A549 (cell line): ENCODE measurements at regions not wholly inside any gene's neighbourhood (a gene's known extent, or its start where the extent isn't known, plus 50 kb on each side); places are given as distances from the start of the nearest gene placed in this dataset.

ENCODE experiments used
- ATAC-seq, 2 experiments: fragments of 200-7000 bp in 1 of 2; fragments of >200 bp in 1 of 2; cut with Nextera tagmentation in 1 of 2; cut with Tn5 transposase in 1 of 2; 3 replicates each; pipeline versions ENCODE4 v1.8.0 to v1.9.1; 2018 to 2020; ENCODE audit warnings: mild to moderate bottlenecking in 1 of 2, moderate library complexity in 1 of 2
- CTCF ChIA-PET: fragments of 300-600 bp; sonication (Branson Sonifier 250); formaldehyde crosslinking; extraction: SDS; loops from one replicate; lab custom pipeline; 2021; ENCODE audit warnings: antibody characterized with exemption, inconsistent platforms; lab: Yijun Ruan, JAX
- POLR2A ChIA-PET: fragments of 350-600 bp; formaldehyde crosslinking; extraction: SDS; loops from one replicate; lab custom pipeline; 2021; ENCODE audit warnings: antibody characterized with exemption, inconsistent platforms; lab: Yijun Ruan, JAX
- DNase-seq, 2 experiments: peaks; one replicate each; pipeline versions ENCODE4 v3.0.0 to v3.0.0-alpha.2; 2011 to 2016; ENCODE audit warnings: low read depth in 1 of 2, low spot score in 1 of 2
- FAIRE-seq: peaks from 2 replicates; lab custom pipeline; 2011; peaks lifted over from hg19 to GRCh38; lab: Jason Lieb, UNC
- H3K27ac ChIP-seq, 2 experiments: fragments of >200 bp; sonication (Bioruptor Twin); formaldehyde crosslinking; 3 replicates each; pipeline ENCODE4 v1.5.1; 2016 to 2017
- H3K4me1 ChIP-seq: fragments of >200 bp; sonication (Bioruptor Twin); formaldehyde crosslinking; 3 replicates; pipeline ENCODE4 v1.6.1; 2016
- H3K4me2 ChIP-seq: fragments of >200 bp; sonication (Bioruptor Twin); formaldehyde crosslinking; 3 replicates; pipeline ENCODE4 v1.6.1; 2016
- H3K4me3 ChIP-seq: fragments of >200 bp; sonication (Bioruptor Twin); formaldehyde crosslinking; 3 replicates; pipeline ENCODE4 v1.5.1; 2016
- H3K9me3 ChIP-seq: fragments of >200 bp; sonication (Bioruptor Twin); formaldehyde crosslinking; 3 replicates; pipeline ENCODE4 v1.6.1; 2016
- BHLHE40 ChIP-seq: IDR thresholded peaks from 2 replicates; pipeline ENCODE4 v1.6.1; 2012; ENCODE audit warnings: low read depth, low read length, inconsistent platforms
- CEBPB ChIP-seq, 2 experiments: fragments of >200 bp in 1 of 2; sonication (Bioruptor Twin) in 1 of 2; formaldehyde crosslinking in 1 of 2; IDR thresholded peaks; 2 replicates each; pipeline ENCODE4 v1.6.1; 2012 to 2016
- CHD2 ChIP-seq: fragments of 150-350 bp; IDR thresholded peaks from 2 replicates; pipeline ENCODE4 v1.6.1; 2014; ENCODE audit warnings: low read length; ENCODE audit not compliant: partially characterized antibody
- CTCF ChIP-seq: fragments of >200 bp; sonication (Bioruptor Twin); formaldehyde crosslinking; IDR thresholded peaks from 3 replicates; pipeline ENCODE4 v1.5.1; 2016
- EHMT2 ChIP-seq: fragments of 200-600 bp; sonication (generic); IDR thresholded peaks from 2 replicates; pipeline ENCODE4 v1.6.1; 2016; ENCODE audit warnings: antibody characterized with exemption, low read depth, mild to moderate bottlenecking, moderate library complexity
- ELK1 ChIP-seq: fragments of 150-350 bp; IDR thresholded peaks from 2 replicates; pipeline ENCODE4 v1.6.1; 2014; ENCODE audit warnings: low read depth, mild to moderate bottlenecking, low read length
- ESRRA ChIP-seq: fragments of 150-350 bp; IDR thresholded peaks from 2 replicates; pipeline ENCODE4 v1.6.1; 2014; ENCODE audit warnings: mild to moderate bottlenecking, low read length, borderline replicate concordance
- HDAC2 ChIP-seq: fragments of 200-600 bp; sonication (generic); IDR thresholded peaks from 2 replicates; pipeline ENCODE4 v1.6.1; 2016
- HMGXB4 ChIP-seq: fragments of 250-450 bp; sonication (Bioruptor Pico); IDR thresholded peaks from 2 replicates; pipeline ENCODE4 v1.5.0; 2021; ENCODE audit warnings: mild to moderate bottlenecking, moderate library complexity, borderline replicate concordance
- HOXB13 ChIP-seq: fragments of 250-450 bp; sonication (Bioruptor Pico); IDR thresholded peaks from 2 replicates; pipeline ENCODE4 v1.5.0; 2020; ENCODE audit warnings: low read depth, mild to moderate bottlenecking, moderate library complexity
- JUN ChIP-seq, 2 experiments: fragments of >200 bp; sonication (Bioruptor Twin); formaldehyde crosslinking; IDR thresholded peaks; 2 replicates in 1 of 2; 3 replicates in 1 of 2; pipeline ENCODE4 v1.6.1; 2016 to 2017
- JUNB ChIP-seq: fragments of >200 bp; sonication (Bioruptor Twin); formaldehyde crosslinking; IDR thresholded peaks from 2 replicates; pipeline ENCODE4 v1.6.1; 2016
- MAFK ChIP-seq: fragments of 450-650 bp; IDR thresholded peaks from 2 replicates; pipeline ENCODE4 v1.6.1; 2014; ENCODE audit not compliant: partially characterized antibody
- MAZ ChIP-seq: fragments of 150-350 bp; IDR thresholded peaks from 2 replicates; pipeline ENCODE4 v1.6.1; 2014; ENCODE audit warnings: antibody characterized with exemption, low read depth, low read length, borderline replicate concordance
- NFE2L2 ChIP-seq: fragments of 150-350 bp; conservative IDR thresholded peaks from 2 replicates; pipeline ENCODE4 v1.6.1; 2014; ENCODE audit warnings: low read length
- PBX3 ChIP-seq: IDR thresholded peaks from 2 replicates; pipeline ENCODE4 v1.6.1; 2012
- POLR2A ChIP-seq: IDR thresholded peaks from 2 replicates; pipeline ENCODE4 v1.6.1; 2012; ENCODE audit warnings: mild to moderate bottlenecking, low read length
- POLR2AphosphoS2 ChIP-seq: conservative IDR thresholded peaks from 2 replicates; pipeline ENCODE4 v1.6.1; 2012; ENCODE audit warnings: low read length, improper control_type of control experiment, inconsistent platforms
- RAD21 ChIP-seq, 2 experiments: fragments of >200 bp in 1 of 2; sonication (Bioruptor Twin) in 1 of 2; formaldehyde crosslinking in 1 of 2; IDR thresholded peaks in 1 of 2; conservative IDR thresholded peaks in 1 of 2; 2 replicates in 1 of 2; 3 replicates in 1 of 2; pipeline ENCODE4 v1.6.1; 2012 to 2018; ENCODE audit warnings: inconsistent platforms in 1 of 2
- RARB ChIP-seq: fragments of 250-450 bp; sonication (Bioruptor Pico); IDR thresholded peaks from 2 replicates; pipeline ENCODE4 v1.8.0; 2021; ENCODE audit warnings: mild to moderate bottlenecking, moderate library complexity
- RNF2 ChIP-seq: fragments of 200-600 bp; sonication (generic); IDR thresholded peaks from 2 replicates; pipeline ENCODE4 v1.6.1; 2016; ENCODE audit warnings: low read depth, mild to moderate bottlenecking, antibody characterized with exemption, moderate library complexity, borderline replicate concordance
- SMC3 ChIP-seq: fragments of >200 bp; sonication (Bioruptor Twin); formaldehyde crosslinking; IDR thresholded peaks from 3 replicates; pipeline ENCODE4 v1.6.1; 2018; ENCODE audit warnings: inconsistent platforms
- SREBF2 ChIP-seq: fragments of 450-650 bp; IDR thresholded peaks from 2 replicates; pipeline ENCODE4 v1.6.1; 2014; ENCODE audit warnings: mild to moderate bottlenecking, moderate library complexity
- TFCP2L1 ChIP-seq: fragments of 250-450 bp; sonication (Bioruptor Pico); IDR thresholded peaks from 2 replicates; pipeline ENCODE4 v1.5.0; 2021; ENCODE audit warnings: mild to moderate bottlenecking
- TP53 ChIP-seq: fragments of 250-450 bp; sonication (Bioruptor Pico); IDR thresholded peaks from 2 replicates; pipeline ENCODE4 v1.5.0; 2021; ENCODE audit warnings: mild to moderate bottlenecking, moderate library complexity
- ZC3H11A ChIP-seq: fragments of 450-650 bp; IDR thresholded peaks from 2 replicates; pipeline ENCODE4 v1.6.1; 2014; ENCODE audit warnings: antibody characterized with exemption, mild to moderate bottlenecking
- ZNF302 ChIP-seq: fragments of 250-450 bp; sonication (Bioruptor Pico); IDR thresholded peaks from 2 replicates; pipeline ENCODE4 v1.9.0; 2021; ENCODE audit warnings: inconsistent platforms, mild to moderate bottlenecking, moderate library complexity
- ZSCAN20 ChIP-seq: fragments of 250-450 bp; sonication (Bioruptor Pico); IDR thresholded peaks from 2 replicates; pipeline ENCODE4 v1.8.0; 2022; ENCODE audit warnings: mild to moderate bottlenecking, moderate library complexity
- WGBS: methylation state at CpG from one replicate; pipeline ENCODE4 v1.1.6; 2017; ENCODE audit errors: missing lambda C conversion rate; 5-methylcytosine and 5-hydroxymethylcytosine counted together

GRCh38 chr7:11911900-11912299 is 79.9 kb upstream of the THSD7A start (continued):
- TF ChIP-seq SREBF2: no peak

- ATAC-seq (no peak), FAIRE-seq (no peak), DNase-seq (no peak)
- Histone ChIP-seq H3K27ac (no peak overlapping the region), H3K4me3 (no peak overlapping the region), H3K4me1 (no peaks in the 10 kb centered on the region), H3K9me3 (no peaks in the 10 kb centered on the region), H3K4me2 (no peak overlapping the region)
- WGBS: 85% methylated on average over 4 of the region's 4 CpGs
- TF ChIP-seq EHMT2 (no peak), MAFK (no peak), ZSCAN20 (CRISPR knock-in tag) (no peak), SMC3 (no peak), HOXB13 (no peak), POLR2AphosphoS2 (no peak), CEBPB (IDR thresholded peaks at IDR 0.05) (no peak), RAD21 (conservative IDR thresholded peaks at IDR 0.05 in 1 of 2, IDR thresholded peaks at IDR 0.05 in 1 of 2) (no peak), BHLHE40 (no peak), HMGXB4 (CRISPR knock-in tag) (no peak), HDAC2 (no peak), RARB (CRISPR knock-in tag) (no peak), ZNF302 (CRISPR knock-in tag) (no peak), TP53 (CRISPR knock-in tag) (no peak), ZC3H11A (no peak), MAZ (no peak), RNF2 (no peak)
- ChIA-PET POLR2A (no interaction called here), CTCF (no interaction called here)
Measured at GRCh38 chr7:11914645-11915044, 82.6 kb upstream of the THSD7A start.

- FAIRE-seq: no peak
- H3K9me3 ChIP-seq: no peaks in the 10 kb centered on the region
- H3K4me3 ChIP-seq: no peak overlapping the region
- ChIA-PET POLR2A (no interaction called here), CTCF (no interaction called here)
- no peak overlapping the region for H3K27ac ChIP-seq
- H3K4me1 ChIP-seq: no peaks in the 10 kb centered on the region
- H3K4me2 ChIP-seq: no peak overlapping the region
- no peak for DNase-seq
- no peak for TF ChIP-seq TFCP2L1 (CRISPR knock-in tag)
- TF ChIP-seq CHD2: no peak
- TF ChIP-seq RARB (CRISPR knock-in tag): no peak
- no peak for TF ChIP-seq POLR2A
- TF ChIP-seq PBX3: no peak
- no peak for TF ChIP-seq CTCF
- TF ChIP-seq JUN (IDR thresholded peaks at IDR 0.05): no peak
- TF ChIP-seq ESRRA: no peak
- TF ChIP-seq JUNB: no peak
- no peak for TF ChIP-seq ZNF302 (CRISPR knock-in tag)
- TF ChIP-seq ELK1: no peak
- no peak for TF ChIP-seq NFE2L2
- no peak for ATAC-seq
- 28% methylated on average over 1 of the region's 1 CpG for WGBS
Measured at GRCh38 chr7:11923376-11923930, 91.5 kb upstream of the THSD7A start.
